Neural cell (in vitro differentiated cells): ENCODE measurements at regions not wholly inside any gene's neighbourhood (a gene's known extent, or its start where the extent isn't known, plus 50 kb on each side); places are given as distances from the start of the nearest gene placed in this dataset.
"Not testable (repeated sequence)": the region's sequence is repeated elsewhere in the genome, so short reads cannot be mapped to it uniquely, and the experiment has no call there.

ENCODE experiments used
- H2AFZ ChIP-seq: fragments of 200-600, 300-800 bp; sonication (generic), shearing (Covaris generic); 2 replicates; pipeline ENCODE4 v1.6.0; 2014; ENCODE audit warnings: low read depth, mild to moderate bottlenecking, antibody characterized with exemption, low read length, moderate library complexity
- H3F3A ChIP-seq: fragments of 200-600 bp; shearing (Covaris generic); 2 replicates; pipeline ENCODE4 v1.6.1; 2016; ENCODE audit warnings: mild to moderate bottlenecking, moderate library complexity, mixed read lengths, antibody characterized with exemption, low read length; ENCODE audit not compliant: insufficient read depth, poor library complexity, severe bottlenecking
- H3K27ac ChIP-seq: fragments of 200-600, 300-800 bp; sonication (generic), shearing (Covaris generic); 2 replicates; pipeline ENCODE4 v1.5.1; 2014; ENCODE audit warnings: mild to moderate bottlenecking, low read length, moderate library complexity
- H3K27me3 ChIP-seq: fragments of 300-800, 200-600 bp; sonication (generic), shearing (Covaris generic); 2 replicates; pipeline ENCODE4 v1.6.0; 2014; ENCODE audit warnings: mild to moderate bottlenecking, low read depth, low read length, moderate library complexity; ENCODE audit not compliant: insufficient read depth
- H3K36me3 ChIP-seq: fragments of 300-800, 200-600 bp; sonication (generic), shearing (Covaris generic); 2 replicates; pipeline ENCODE4 v1.5.1; 2014; ENCODE audit warnings: mild to moderate bottlenecking, antibody characterized with exemption, low read length, moderate library complexity; ENCODE audit not compliant: insufficient read depth
- H3K4me2 ChIP-seq: fragments of 300-800, 200-600 bp; sonication (generic), shearing (Covaris generic); 2 replicates; pipeline ENCODE4 v1.6.0; 2014; ENCODE audit warnings: mild to moderate bottlenecking, low read length
- H3K4me3 ChIP-seq: fragments of 300-800, 200-600 bp; sonication (generic), shearing (Covaris generic); 2 replicates; pipeline ENCODE4 v1.5.1; 2014; ENCODE audit warnings: mild to moderate bottlenecking, low read length, moderate library complexity
- H3K79me2 ChIP-seq: fragments of 200-600 bp; shearing (Covaris generic); replicated peaks from 2 replicates; pipeline ENCODE4 v1.6.0; 2014; ENCODE audit warnings: mild to moderate bottlenecking, low read length, moderate library complexity; ENCODE audit not compliant: insufficient read depth
- H3K9ac ChIP-seq: fragments of 300-800, 200-600 bp; sonication (generic), shearing (Covaris generic); 2 replicates; pipeline ENCODE4 v1.6.1; 2016; ENCODE audit warnings: mild to moderate bottlenecking, low read length, mixed read lengths
- H3K9me2 ChIP-seq: fragments of 200-600 bp; shearing (Covaris generic); 2 replicates; pipeline ENCODE4 v1.6.1; 2016; ENCODE audit warnings: mild to moderate bottlenecking, low read length, mixed read lengths; ENCODE audit not compliant: insufficient read depth
- H3K9me3 ChIP-seq: fragments of 200-600, 300-800 bp; sonication (generic), shearing (Covaris generic); 2 replicates; pipeline ENCODE4 v1.6.1; 2016; ENCODE audit warnings: mild to moderate bottlenecking, mixed run types, low read length, moderate library complexity, mixed read lengths
- H4K20me1 ChIP-seq: fragments of 200-600 bp; shearing (Covaris generic); 2 replicates; pipeline ENCODE4 v1.6.1; 2016; ENCODE audit warnings: mild to moderate bottlenecking, mixed run types; ENCODE audit not compliant: insufficient read depth
- CTCF ChIP-seq: fragments of 450-650 bp; IDR thresholded peaks from 2 replicates; pipeline ENCODE4 v1.5.1; 2014; ENCODE audit warnings: antibody characterized with exemption, mild to moderate bottlenecking, moderate library complexity; ENCODE audit not compliant: poor library complexity, severe bottlenecking
- EP300 ChIP-seq: fragments of 450-650 bp; conservative IDR thresholded peaks from 2 replicates; pipeline ENCODE4 v1.6.1; 2014; ENCODE audit warnings: antibody characterized with exemption, mild to moderate bottlenecking, moderate library complexity; ENCODE audit not compliant: poor library complexity, severe bottlenecking
- EZH2 ChIP-seq: fragments of 200-600, 300-800 bp; shearing (Covaris generic), sonication (generic); IDR thresholded peaks from 2 replicates; pipeline ENCODE4 v1.6.1; 2014; ENCODE audit warnings: antibody characterized with exemption, low read length, borderline replicate concordance, mild to moderate bottlenecking; ENCODE audit not compliant: insufficient read depth, poor library complexity, severe bottlenecking
- MXI1 ChIP-seq: fragments of 450-650 bp; conservative IDR thresholded peaks from 2 replicates; pipeline ENCODE4 v1.6.1; 2014; ENCODE audit warnings: antibody characterized with exemption, mild to moderate bottlenecking; ENCODE audit not compliant: poor library complexity, severe bottlenecking
- POLR2AphosphoS5 ChIP-seq: IDR thresholded peaks from 2 replicates; pipeline ENCODE4 v1.6.1; 2012
- RAD21 ChIP-seq: fragments of 450-650 bp; conservative IDR thresholded peaks from 2 replicates; pipeline ENCODE4 v1.6.1; 2014; ENCODE audit warnings: antibody characterized with exemption, mild to moderate bottlenecking, moderate library complexity
- REST ChIP-seq: IDR thresholded peaks from 2 replicates; pipeline ENCODE4 v1.6.1; 2012; ENCODE audit warnings: borderline replicate concordance
- SMC3 ChIP-seq: fragments of 450-650 bp; conservative IDR thresholded peaks from 2 replicates; pipeline ENCODE4 v1.6.1; 2014; ENCODE audit warnings: antibody characterized with exemption, mild to moderate bottlenecking, moderate library complexity; ENCODE audit not compliant: poor library complexity
- TAF1 ChIP-seq: IDR thresholded peaks from 2 replicates; pipeline ENCODE4 v1.6.1; 2012; ENCODE audit warnings: low read depth

GRCh38 chr13:22963384-22964053, 217.3 kb upstream of the SGCG start:
- H3F3A ChIP-seq, H3K27ac ChIP-seq, H3K36me3 ChIP-seq, H3K9ac ChIP-seq, H3K4me2 ChIP-seq, H3K4me3 ChIP-seq, H3K9me2 ChIP-seq, H4K20me1 ChIP-seq, H3K27me3 ChIP-seq, H3K9me3 ChIP-seq, H2AFZ ChIP-seq, H3K79me2 ChIP-seq: not testable (repeated sequence)

GRCh38 chr13:22964245-22964966, 216.4 kb upstream of the SGCG start:
- Histone ChIP-seq H3K36me3 (no peaks in the 10 kb centered on the region), H2AFZ (no peak overlapping the region), H3F3A (no peaks in the 10 kb centered on the region), H3K27me3 (no peaks in the 10 kb centered on the region), H3K9me2 (no peaks in the 10 kb centered on the region), H3K27ac (no peak overlapping the region), H3K4me2 (no peak overlapping the region), H3K9ac (no peak overlapping the region), H3K4me3 (no peak overlapping the region), H4K20me1 (no peaks in the 10 kb centered on the region), H3K9me3 (no peaks in the 10 kb centered on the region), H3K79me2 (no peaks in the 10 kb centered on the region)
- TF ChIP-seq RAD21, result no peak
- no peak for TF ChIP-seq MXI1
- TF ChIP-seq REST, result no peak
- no peak for TF ChIP-seq EZH2
- no peak for TF ChIP-seq POLR2AphosphoS5
- TF ChIP-seq SMC3, result no peak
- no peak for TF ChIP-seq TAF1
- no peak for TF ChIP-seq EP300
- TF ChIP-seq CTCF, result no peak

GRCh38 chr13:22965011-22965857, 215.5 kb upstream of the SGCG start:
- not testable (repeated sequence) for H3K9me3 ChIP-seq

GRCh38 chr13:22965858-22966239, 214.9 kb upstream of the SGCG start:
- H3K9me2 ChIP-seq, H4K20me1 ChIP-seq, H2AFZ ChIP-seq, H3K27me3 ChIP-seq, H3K4me2 ChIP-seq, H3K4me3 ChIP-seq, H3K9me3 ChIP-seq, H3K9ac ChIP-seq, H3K36me3 ChIP-seq, H3K27ac ChIP-seq, H3F3A ChIP-seq, H3K79me2 ChIP-seq: not testable (repeated sequence)

More at GRCh38 chr13:22965011-22965857, 215.5 kb upstream of the SGCG start:
- H3K79me2 ChIP-seq, H3K9me2 ChIP-seq, H3K27ac ChIP-seq, H3K9ac ChIP-seq, H3F3A ChIP-seq, H2AFZ ChIP-seq, H3K27me3 ChIP-seq, H4K20me1 ChIP-seq, H3K4me2 ChIP-seq, H3K4me3 ChIP-seq, H3K36me3 ChIP-seq: not testable (repeated sequence)
